Endothelial cell (in vitro differentiated cells): ENCODE measurements at regions not wholly inside any gene's neighbourhood (a gene's known extent, or its start where the extent isn't known, plus 50 kb on each side); places are given as distances from the start of the nearest gene placed in this dataset.

Source experiments
- DNase-seq: peaks from one replicate; pipeline ENCODE4 v3.0.0; 2021; ENCODE audit warnings: low spot score
- H3K27ac Mint-ChIP-seq: one replicate; pipeline ENCODE4 v1.8.0; 2021; ENCODE audit warnings: mixed read lengths, inconsistent platforms; ENCODE audit not compliant: unreplicated experiment
- H3K27me3 Mint-ChIP-seq: one replicate; pipeline ENCODE4 v1.8.0; 2021; ENCODE audit warnings: mild to moderate bottlenecking, moderate library complexity, mixed read lengths, inconsistent platforms; ENCODE audit not compliant: unreplicated experiment
- H3K36me3 Mint-ChIP-seq: one replicate; pipeline ENCODE4 v1.8.0; 2021; ENCODE audit warnings: mild to moderate bottlenecking, low read depth, mixed read lengths, inconsistent platforms; ENCODE audit not compliant: unreplicated experiment
- H3K4me1 Mint-ChIP-seq: one replicate; pipeline ENCODE4 v1.8.0; 2021; ENCODE audit warnings: mild to moderate bottlenecking, mixed read lengths, inconsistent platforms; ENCODE audit not compliant: unreplicated experiment
- H3K4me3 Mint-ChIP-seq: one replicate; pipeline ENCODE4 v1.8.0; 2021; ENCODE audit warnings: mild to moderate bottlenecking, mixed read lengths, inconsistent platforms; ENCODE audit not compliant: unreplicated experiment
- H3K9me3 Mint-ChIP-seq: one replicate; pipeline ENCODE4 v1.8.0; 2021; ENCODE audit warnings: mixed read lengths, inconsistent platforms; ENCODE audit not compliant: unreplicated experiment
- TF ChIP-seq, protein P1 (sequence below): fragments of 200-600 bp; sonication (generic); IDR thresholded peaks from one replicate; pipeline ENCODE4 v1.5.0; 2021; ENCODE audit warnings: antibody characterized with exemption; ENCODE audit not compliant: unreplicated experiment

GRCh38 chr2:215672406-215672805 is 236.5 kb upstream of the FN1 start:
- Mint-ChIP-seq H3K9me3 (no peaks in the 10 kb centered on the region), H3K27ac (no peak overlapping the region), H3K36me3 (no peaks in the 10 kb centered on the region), H3K4me1 (no peaks in the 10 kb centered on the region), H3K27me3 (no peaks in the 10 kb centered on the region), H3K4me3 (no peak overlapping the region)
- TF ChIP-seq, protein P1, sequence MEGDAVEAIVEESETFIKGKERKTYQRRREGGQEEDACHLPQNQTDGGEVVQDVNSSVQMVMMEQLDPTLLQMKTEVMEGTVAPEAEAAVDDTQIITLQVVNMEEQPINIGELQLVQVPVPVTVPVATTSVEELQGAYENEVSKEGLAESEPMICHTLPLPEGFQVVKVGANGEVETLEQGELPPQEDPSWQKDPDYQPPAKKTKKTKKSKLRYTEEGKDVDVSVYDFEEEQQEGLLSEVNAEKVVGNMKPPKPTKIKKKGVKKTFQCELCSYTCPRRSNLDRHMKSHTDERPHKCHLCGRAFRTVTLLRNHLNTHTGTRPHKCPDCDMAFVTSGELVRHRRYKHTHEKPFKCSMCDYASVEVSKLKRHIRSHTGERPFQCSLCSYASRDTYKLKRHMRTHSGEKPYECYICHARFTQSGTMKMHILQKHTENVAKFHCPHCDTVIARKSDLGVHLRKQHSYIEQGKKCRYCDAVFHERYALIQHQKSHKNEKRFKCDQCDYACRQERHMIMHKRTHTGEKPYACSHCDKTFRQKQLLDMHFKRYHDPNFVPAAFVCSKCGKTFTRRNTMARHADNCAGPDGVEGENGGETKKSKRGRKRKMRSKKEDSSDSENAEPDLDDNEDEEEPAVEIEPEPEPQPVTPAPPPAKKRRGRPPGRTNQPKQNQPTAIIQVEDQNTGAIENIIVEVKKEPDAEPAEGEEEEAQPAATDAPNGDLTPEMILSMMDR = no peak
- no peak for DNase-seq

GRCh38 chr2:215671691-215672090 is 235.8 kb upstream of the FN1 start:
- Mint-ChIP-seq H3K27ac (no peak overlapping the region), H3K9me3 (no peaks in the 10 kb centered on the region), H3K4me3 (no peak overlapping the region), H3K27me3 (no peaks in the 10 kb centered on the region), H3K36me3 (no peaks in the 10 kb centered on the region), H3K4me1 (no peaks in the 10 kb centered on the region)
- no peak for DNase-seq
- TF ChIP-seq, protein P1 = no peak

DNA sequence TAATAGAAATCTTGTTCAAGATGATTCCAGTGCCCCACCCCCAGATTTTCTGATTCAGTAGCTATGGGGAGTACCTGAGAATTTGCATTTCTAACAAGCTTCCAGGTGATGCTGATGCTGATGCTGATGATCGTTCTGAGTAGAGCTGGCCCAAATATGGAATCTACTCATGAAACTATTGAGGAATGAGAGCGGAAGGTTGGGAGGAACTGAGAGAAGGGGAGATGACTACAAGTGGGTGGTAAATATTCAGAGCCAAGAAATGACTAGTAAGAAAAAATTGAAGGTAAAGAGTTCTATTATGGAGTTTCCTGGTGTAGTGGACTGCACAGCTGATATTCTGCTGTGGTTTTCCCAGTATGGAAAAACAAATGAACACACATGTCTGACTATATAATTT is 235.4 kb upstream of the FN1 start:
- Mint-ChIP-seq H3K4me3 (no peak overlapping the region), H3K9me3 (no peaks in the 10 kb centered on the region), H3K27ac (no peak overlapping the region), H3K36me3 (no peaks in the 10 kb centered on the region), H3K4me1 (no peaks in the 10 kb centered on the region), H3K27me3 (no peaks in the 10 kb centered on the region)
- DNase-seq = no peak
- TF ChIP-seq, protein P1 = no peak

DNA sequence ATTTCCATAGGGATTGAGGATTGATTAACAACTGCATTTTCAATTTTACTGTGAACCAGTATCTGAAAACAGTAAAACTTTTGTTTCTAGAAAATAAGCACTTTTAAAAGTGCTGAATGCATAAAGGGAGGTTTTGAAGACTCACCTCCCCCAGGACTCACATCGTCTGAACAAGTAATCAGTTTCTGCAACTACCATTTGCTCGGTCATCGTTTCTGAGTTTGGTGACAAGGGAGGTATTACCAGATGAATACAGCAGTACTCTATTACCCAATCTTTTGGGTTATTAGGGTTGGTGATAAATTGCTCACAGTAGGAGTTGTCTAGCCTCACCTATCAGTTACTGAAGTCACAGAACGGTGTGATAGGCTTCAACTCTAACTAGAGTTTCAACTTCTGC is 234.5 kb upstream of the FN1 start:
- Mint-ChIP-seq H3K36me3 (no peaks in the 10 kb centered on the region), H3K9me3 (no peaks in the 10 kb centered on the region), H3K27me3 (no peaks in the 10 kb centered on the region), H3K27ac (no peak overlapping the region), H3K4me1 (peaks cover under 1% of the 10 kb centered on the region), H3K4me3 (no peak overlapping the region)
- TF ChIP-seq, protein P1 = no peak
- DNase-seq = no peak

GRCh38 chr2:215668378-215668775 is 232.5 kb upstream of the FN1 start:
- Mint-ChIP-seq H3K4me3 (no peak overlapping the region), H3K4me1 (peaks cover 12% of the 10 kb centered on the region), H3K36me3 (no peaks in the 10 kb centered on the region), H3K27ac (no peak overlapping the region), H3K9me3 (no peaks in the 10 kb centered on the region), H3K27me3 (no peaks in the 10 kb centered on the region)
- TF ChIP-seq, protein P1 = no peak
- no peak for DNase-seq
